ENCODE measurements at regions not wholly inside any gene's neighbourhood (a gene's known extent, or its start where the extent isn't known, plus 50 kb on each side); places are given as distances from the start of the nearest gene placed in this dataset.

- peaks cover 0 to 4% (median 0%) of the 10 kb centered on the region in 4 donors for H3K4me1 ChIP-seq
- no peaks in the 10 kb centered on the region for H3K27me3 ChIP-seq
- H3K4me3 ChIP-seq: no peak overlapping the region
- no peaks in the 10 kb centered on the region for H3K36me3 ChIP-seq
- TF ChIP-seq POLR2A (IDR thresholded peaks at IDR 0.05): no peak
- no peak for TF ChIP-seq CTCF (IDR thresholded peaks at IDR 0.05)
- H3K9me3 ChIP-seq: peaks cover 0 to 10% (median 0%) of the 10 kb centered on the region in 4 donors
- DNase-seq: no peak
- 75% methylated on average over 7 of the region's 7 CpGs for WGBS (ENCODE audit: insufficient coverage, low coverage, low lambda C conversion rate, missing lambda C conversion rate)
- intact Hi-C loops (cut with DNase I): no loop called here
- no peak overlapping the region for H3K27ac ChIP-seq
- no peak for ATAC-seq
These were observed 780.7 kb upstream of the TBX3 start for GRCh38 chr12:115464661-115465060.

GRCh38 chr12:115464111-115464581 is 780.2 kb upstream of the TBX3 start:
- ATAC-seq (no peak), DNase-seq (no peak)

GRCh38 chr12:115461401-115461800 is 777.4 kb upstream of the TBX3 start:
- no peak overlapping the region for H3K4me3 ChIP-seq
- no peak for TF ChIP-seq POLR2A (IDR thresholded peaks at IDR 0.05)
- TF ChIP-seq CTCF (IDR thresholded peaks at IDR 0.05): no peak
- intact Hi-C loops (cut with DNase I): no loop called here
- no peaks in the 10 kb centered on the region for H3K36me3 ChIP-seq
- no peak overlapping the region for H3K27ac ChIP-seq
- DNase-seq: no peak
- peaks cover 0 to 10% (median 0%) of the 10 kb centered on the region in 4 donors for H3K9me3 ChIP-seq
- ATAC-seq: no peak
- H3K27me3 ChIP-seq: no peaks in the 10 kb centered on the region
- no peaks in the 10 kb centered on the region for H3K4me1 ChIP-seq

More at GRCh38 chr12:115464111-115464581, 780.2 kb upstream of the TBX3 start:
- Histone ChIP-seq H3K27me3 (no peaks in the 10 kb centered on the region), H3K9me3 (peaks cover 0 to 10% (median 0%) of the 10 kb centered on the region in 4 donors), H3K36me3 (no peaks in the 10 kb centered on the region), H3K4me1 (peaks cover 0 to 4% (median 0%) of the 10 kb centered on the region in 4 donors), H3K4me3 (no peak overlapping the region), H3K27ac (no peak overlapping the region)
- no peak for TF ChIP-seq POLR2A (IDR thresholded peaks at IDR 0.05)
- no peak for TF ChIP-seq CTCF (IDR thresholded peaks at IDR 0.05)
- WGBS (ENCODE audit: insufficient coverage, low coverage, low lambda C conversion rate, missing lambda C conversion rate): 62% methylated on average over 8 of the region's 9 CpGs
- intact Hi-C loops (cut with DNase I): no loop called here

- H3K36me3 ChIP-seq: no peaks in the 10 kb centered on the region
- H3K4me3 ChIP-seq: no peak overlapping the region
- H3K9me3 ChIP-seq: peaks cover 0 to 10% (median 0%) of the 10 kb centered on the region in 4 donors
- no peak overlapping the region for H3K27ac ChIP-seq
- intact Hi-C loops (cut with DNase I): no loop called here
- DNase-seq: no peak
- H3K27me3 ChIP-seq: no peaks in the 10 kb centered on the region
- no peaks in the 10 kb centered on the region for H3K4me1 ChIP-seq
- WGBS (ENCODE audit: insufficient coverage, low coverage, low lambda C conversion rate, missing lambda C conversion rate): 80% methylated on average over 3 of the region's 3 CpGs
- TF ChIP-seq CTCF (IDR thresholded peaks at IDR 0.05): no peak
- no peak for TF ChIP-seq POLR2A (IDR thresholded peaks at IDR 0.05)
- ATAC-seq: no peak
These were observed 773.8 kb upstream of the TBX3 start for GRCh38 chr12:115457798-115458197.
